Glomerular endothelial cell (primary cell): ENCODE measurements at regions not wholly inside any gene's neighbourhood (a gene's known extent, or its start where the extent isn't known, plus 50 kb on each side); places are given as distances from the start of the nearest gene placed in this dataset.
"Not testable (repeated sequence)": the region's sequence is repeated elsewhere in the genome, so short reads cannot be mapped to it uniquely, and the experiment has no call there.

Experiments
- DNase-seq: peaks from one replicate; pipeline ENCODE4 v3.0.0-alpha.2; 2011; ENCODE audit warnings: low read depth, low spot score; ENCODE audit errors: extremely low read depth

DNA sequence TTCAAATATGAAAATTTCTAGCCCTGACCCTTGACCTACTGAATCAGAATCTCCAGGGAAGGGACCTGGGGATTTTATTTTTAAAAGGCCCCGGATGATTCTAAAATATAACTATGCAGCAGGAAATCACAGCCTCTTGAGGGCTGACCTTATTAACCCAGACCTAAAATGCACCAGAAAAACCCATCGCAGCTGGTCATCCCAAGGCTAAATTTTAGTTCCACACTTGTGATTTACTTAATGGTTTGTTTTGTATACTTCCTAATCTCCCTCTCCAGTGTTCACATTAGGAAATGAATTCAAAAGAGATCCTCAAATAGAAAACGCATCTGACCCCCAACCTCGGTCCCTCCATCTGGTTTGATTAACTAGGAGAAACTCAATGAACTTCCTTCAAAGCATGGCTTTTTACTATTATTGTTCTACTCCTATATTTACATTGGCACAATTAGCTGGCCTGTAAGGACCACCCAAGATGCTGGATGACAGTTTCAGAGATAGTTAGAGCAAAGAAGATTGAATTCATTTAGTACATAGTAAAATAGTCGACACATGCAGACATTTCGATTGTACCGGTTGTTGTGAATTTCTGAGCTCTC is 147.8 kb upstream of the MED14 start:
- no peak for DNase-seq

DNA sequence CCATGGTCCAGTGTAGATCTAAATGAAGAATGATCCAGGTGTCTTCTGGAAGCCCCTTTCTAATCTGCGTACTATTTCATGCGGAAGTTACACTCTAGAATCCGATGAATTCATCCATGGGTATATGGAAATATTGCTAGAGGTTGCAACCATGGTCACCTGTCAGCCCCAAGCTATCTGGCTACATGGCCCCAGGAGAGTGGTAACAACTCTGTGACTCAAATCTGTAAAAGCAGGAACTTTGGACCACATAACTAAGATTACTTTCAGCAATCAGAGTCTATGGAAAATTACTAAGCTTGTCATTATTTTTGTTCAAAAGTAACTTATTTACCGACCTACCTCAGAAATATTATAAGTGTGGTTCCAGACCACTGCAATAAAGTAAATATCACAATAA is 150.6 kb upstream of the MED14 start:
- DNase-seq, result no peak

DNA sequence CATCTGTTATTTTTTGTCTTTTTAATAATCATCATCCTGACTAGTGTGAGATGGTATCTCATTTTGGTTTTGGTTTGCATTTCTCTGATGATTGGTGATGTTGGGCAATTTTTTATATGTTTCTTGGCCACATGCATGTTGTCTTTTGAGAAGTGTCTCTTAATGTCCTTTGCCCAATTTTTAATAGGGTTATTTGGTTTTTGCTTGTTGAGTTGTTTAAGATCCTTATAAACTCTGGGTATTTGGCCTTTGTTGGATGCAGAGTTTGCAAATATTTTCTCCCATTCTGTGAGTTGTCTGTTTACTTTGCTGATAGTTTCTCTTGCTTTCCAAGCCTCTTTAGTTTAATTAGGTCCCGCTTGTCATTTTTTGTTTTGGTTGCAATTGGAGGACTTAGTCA is 152.1 kb upstream of the MED14 start:
- DNase-seq, result no peak

DNA sequence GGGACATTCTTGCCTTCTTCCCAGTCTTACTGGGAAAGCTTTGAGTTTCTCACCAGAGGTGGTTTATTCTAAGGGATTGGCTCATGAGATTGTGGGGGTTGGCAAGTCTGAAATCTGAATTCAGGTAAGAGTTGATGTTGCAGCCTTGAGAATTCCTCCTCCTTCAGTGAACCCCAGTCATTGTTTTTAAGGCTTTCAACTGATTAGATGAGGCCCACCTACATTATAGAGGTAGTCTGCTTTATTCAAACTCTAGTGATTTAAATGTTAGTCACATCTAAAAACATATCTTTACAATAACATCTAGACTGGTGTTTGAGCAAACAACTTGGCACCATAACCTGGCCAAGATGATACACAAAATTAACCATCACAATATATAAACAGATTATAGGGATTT is 156.5 kb upstream of the MED14 start:
- no peak for DNase-seq

DNA sequence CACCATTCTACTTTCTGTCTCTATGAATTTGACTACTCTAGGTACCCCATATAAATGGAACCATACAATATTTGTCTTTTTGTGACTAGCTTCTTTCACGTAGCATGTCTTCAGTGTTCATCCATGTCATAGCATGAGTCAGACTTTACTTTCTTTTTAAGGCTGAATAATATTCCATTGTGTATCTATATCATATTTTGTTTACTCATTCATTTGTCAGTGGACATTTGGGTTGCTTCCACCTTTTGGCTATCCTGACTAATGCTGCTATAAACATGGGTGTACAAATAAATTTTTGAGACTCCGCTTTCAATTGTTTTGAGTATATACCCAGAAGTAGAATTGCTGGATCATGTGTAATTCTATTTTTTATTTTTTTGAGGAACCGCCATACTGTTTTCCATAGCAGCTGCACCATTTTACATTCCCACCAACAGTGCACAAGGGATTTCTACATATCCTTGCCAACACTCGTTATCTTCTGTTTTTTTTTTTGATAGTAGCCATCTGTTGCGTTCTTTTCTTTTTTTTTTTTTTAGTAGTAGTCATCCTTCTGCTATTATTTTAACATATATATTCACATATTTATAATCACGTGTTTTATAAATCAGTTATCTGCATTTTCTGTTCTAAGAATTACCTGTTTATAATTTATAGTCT is 158.0 kb upstream of the MED14 start:
- no peak for DNase-seq

DNA sequence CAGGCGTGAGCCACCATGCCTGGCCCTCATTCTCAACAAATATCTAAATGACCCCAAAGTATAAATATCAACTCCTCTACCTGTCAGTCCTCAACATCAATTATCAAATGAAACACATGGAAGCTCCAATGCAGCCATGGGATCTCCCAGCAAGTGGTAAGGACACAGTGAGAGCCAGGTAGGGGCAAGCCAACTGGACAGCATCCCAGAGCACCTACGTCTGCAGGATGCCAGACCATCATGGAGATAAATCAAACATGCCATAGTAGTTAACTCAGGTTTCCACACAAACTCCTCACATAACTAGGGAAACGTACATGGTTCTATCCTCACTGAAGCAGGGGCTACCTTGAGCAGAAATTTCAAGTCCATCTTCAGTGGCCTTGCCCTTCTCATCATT is 159.9 kb upstream of the MED14 start:
- DNase-seq, result no peak

DNA sequence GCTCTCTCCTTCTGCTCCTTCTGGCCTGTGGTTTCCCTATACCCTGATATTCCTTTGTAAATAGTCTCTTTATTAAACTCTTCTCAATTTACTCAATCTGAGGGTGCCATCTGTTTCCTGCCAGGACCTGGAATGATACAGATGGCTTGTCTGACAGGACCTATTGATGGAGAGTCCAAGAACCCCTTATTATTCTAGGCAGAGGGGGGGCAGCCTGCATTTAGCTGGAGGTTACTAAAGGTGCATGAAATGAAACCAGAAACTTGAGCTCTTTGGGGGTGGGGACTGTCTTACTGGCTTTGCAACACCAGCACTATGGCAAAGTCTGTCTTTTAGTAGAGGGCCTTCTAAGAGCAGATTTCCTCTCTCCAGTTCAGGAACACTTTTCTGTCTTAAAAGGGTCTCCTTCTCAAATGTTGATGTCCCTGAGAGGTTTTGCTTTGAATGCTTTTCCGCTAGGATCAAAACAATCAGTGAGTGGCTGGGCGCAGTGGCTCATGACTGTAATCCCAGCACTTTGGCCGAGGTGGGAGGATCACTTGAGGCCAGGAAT is 162.5 kb upstream of the MED14 start:
- DNase-seq, result no peak

- DNase-seq, result not testable (repeated sequence)
Observed at GRCh38 chrX:40904739-40905138, 169.4 kb upstream of the MED14 start.

GRCh38 chrX:40908026-40908425 is 172.7 kb upstream of the MED14 start:
- no peak for DNase-seq

DNA sequence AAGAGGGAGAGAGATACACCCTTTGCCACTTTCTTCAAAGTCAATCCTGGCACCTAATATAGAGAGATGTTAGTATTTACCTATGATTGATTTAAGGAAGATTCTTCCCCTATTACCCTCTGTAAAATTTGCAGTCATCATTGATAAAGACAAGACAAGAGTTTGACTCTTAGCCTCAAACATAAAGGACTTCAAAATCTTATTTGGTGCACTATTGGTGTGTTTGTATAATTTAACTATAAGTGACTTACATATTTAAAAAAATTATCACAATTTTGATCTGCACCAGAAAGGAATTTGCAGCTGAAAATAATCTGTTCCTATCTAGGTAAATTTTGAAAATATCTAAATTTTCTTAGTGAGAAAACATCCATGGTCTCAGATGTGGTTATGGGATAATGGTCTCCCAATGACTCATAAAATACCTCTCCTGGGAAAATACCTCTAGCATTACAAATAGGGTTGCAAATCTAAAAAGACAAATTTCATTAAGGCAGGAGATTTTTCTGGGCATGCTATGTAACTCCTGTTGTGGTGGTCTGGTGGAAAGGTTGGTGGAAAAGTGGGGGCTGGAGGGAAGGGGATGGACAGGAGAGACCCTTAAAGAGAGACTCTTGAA is 173.6 kb upstream of the MED14 start:
- no peak for DNase-seq

GRCh38 chrX:40912166-40912565 is 173.1 kb upstream of the USP9X start:
- no peak for DNase-seq

DNA sequence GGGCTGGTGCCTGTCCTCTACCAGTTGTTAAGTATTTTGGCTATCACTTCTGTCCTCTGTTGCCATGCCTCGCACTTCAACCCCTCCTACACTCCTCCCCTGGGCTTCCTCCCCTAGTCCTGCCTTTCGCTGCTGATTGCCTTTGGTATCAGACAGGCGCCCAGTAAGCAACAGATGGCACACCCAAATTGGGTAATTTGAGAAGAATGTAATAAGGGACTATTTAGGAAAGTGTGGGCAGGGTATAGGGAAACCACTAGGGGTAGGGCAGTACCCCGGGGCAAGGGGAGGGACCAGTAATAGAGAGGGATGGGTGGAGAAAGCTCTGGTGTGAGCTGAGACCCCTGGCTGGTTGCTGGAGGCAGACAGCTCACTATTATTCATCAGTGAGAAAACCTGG is 172.7 kb upstream of the USP9X start:
- no peak for DNase-seq

DNA sequence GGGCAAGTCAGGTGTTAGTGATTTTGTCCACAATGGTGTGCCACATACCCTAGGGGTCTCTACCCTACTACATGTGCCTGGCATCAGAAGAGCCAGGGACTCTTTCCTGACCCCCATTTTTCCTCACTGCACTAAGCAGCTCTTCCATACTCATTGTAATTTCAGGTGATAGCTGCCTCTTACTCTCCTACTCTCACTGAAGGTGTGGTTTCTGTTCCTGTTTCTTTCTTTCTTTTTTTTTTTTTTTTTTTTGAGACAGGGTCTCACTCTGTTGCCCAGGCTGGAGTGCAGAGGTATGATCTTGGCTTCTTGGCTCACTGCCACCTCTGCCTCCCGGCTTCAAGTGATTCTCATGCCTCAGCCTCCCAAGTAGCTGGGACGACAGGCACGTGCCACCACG is 164.9 kb upstream of the USP9X start:
- DNase-seq, result no peak

DNA sequence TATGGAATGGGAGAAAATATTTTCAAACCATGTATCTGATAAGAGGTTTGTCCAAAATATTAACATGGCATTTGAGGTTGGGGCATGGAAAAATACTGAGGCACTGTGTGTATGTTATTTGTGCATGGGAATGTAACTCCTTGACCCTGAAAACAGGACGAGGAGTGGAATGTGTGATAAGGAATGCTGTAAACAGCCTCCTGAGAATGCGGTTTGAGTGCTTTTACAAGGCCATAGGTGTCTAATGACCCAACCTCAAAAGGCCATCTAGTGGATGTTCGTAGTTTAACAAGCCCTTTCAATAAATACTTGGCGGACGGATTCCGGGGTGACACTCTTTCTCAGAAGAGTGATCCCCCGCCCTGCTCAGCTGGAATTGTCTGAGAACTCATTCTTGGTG is 162.9 kb upstream of the USP9X start:
- peak; percentile 70 for DNase-seq

DNA sequence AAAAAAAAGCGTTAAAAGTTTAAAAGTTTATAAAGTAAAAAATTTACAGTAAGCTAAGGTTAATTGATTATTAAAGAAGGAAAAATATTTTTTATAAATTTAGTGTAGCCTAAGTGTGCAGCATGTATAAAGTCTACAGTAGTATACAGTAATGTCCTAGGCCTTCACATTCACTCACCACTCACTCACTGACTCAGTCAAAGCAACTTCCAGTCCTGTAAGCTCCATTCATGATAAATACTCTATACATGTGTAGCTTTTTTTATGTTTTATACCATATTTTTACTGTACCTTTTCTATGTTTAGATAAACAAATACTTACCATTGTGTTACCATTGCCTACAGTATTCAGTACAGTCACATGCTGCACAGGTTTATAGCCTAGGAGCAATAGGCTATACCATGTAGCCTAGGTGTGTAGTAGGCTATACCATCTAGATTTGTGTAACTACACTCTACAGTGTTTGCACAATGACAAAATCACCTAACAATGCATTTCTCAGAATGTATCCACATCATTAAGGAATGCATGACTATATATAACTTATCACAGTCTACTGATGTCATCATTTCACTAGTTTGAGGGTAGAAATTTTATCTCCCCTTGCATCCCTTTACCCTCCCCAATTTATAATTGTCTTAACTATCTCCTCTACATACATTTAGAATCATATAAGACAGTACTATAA is 158.4 kb upstream of the USP9X start:
- DNase-seq, result not testable (repeated sequence)

DNA sequence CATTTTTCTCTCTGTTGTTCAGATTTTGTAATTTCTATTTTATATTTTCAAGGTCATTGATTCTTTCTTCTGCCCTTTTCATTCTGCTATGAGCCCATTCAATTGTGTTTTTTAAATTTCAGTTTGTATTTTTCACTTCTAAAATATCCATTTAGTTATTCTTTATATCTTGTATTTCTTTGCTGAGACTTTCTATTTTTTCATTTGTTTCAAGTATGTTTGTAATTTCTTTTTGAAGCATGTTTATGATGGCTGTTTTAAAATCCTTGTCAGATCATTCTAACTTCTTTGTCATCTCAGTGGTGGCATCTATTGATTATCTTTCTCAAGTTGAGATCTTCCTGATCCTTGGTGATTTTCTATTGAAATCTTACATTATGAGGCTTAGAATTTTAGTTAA is 157.2 kb upstream of the USP9X start:
- no peak for DNase-seq

DNA sequence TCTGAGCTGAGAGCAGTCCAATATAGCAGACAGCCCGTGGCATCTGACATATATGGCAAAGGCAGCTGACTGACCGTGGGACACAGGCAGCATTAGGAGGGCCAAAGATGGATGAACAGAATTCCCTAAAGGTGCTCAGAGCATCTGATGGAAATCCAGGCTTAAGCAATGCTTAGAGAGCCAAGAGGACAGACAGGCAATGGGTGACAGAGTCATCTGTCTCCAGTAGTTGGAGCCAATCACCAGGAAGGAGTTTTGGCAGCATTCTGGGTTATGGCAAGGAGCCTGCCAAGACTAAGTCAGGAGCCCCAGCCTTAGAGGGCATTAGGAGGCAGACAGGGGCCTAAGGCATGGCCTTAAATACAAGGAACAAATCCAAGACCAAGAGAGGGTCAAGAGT is 153.3 kb upstream of the USP9X start:
- DNase-seq, result no peak

- DNase-seq, result no peak
Observed at GRCh38 chrX:40933132-40933705, 152.0 kb upstream of the USP9X start.

DNA sequence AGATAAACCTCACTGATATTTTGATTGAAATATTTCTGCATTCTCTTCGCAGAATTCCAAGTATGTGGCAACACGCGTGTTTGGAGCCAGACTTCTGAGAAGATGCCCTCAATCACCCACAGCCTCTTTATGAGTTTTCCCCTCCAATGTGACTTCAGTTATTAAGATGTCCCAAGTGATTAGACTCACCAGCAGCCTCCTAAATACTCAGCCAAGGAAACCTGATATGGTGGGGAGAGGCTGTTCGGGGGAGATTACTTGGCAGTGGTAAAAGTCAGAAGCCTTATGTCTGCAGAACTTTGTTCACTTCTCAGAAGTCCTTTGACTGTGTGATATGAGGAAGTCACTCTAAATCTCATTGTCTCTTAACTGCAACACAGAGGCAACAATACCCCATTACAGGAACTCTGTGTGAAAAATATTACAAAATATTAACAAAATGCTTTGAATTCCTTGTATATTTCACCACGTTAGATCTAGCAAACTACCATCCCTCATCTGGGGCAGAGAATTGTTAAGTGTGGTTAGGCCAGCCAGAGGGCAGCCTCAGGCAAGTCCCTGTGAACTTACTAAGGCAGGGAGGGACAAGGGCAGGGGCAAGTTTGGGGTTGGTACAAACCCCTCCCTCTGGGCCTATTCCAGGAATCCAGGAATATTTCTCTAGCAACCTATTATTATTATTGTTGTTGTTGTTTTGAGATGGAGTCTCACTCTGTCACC is 151.4 kb upstream of the USP9X start:
- no peak for DNase-seq

DNA sequence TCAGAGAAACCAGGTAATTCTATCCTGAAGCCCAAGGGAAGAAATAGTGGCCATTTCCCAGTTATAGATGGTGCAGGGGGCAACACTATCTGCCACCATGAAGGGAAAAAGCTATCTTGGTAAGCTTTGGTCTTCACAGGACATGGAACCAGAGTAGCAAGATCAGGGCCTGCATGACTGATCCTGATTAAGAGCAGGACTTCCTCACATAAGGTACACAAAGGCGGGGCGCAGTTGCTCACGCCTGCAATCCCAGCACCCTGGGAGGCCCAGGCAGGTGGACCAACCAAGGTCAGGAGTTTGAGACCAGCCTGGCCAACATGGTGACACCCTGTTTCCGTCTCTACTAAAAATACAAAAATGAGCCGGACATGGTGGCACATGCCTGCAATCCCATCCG is 148.4 kb upstream of the USP9X start:
- no peak for DNase-seq

DNA sequence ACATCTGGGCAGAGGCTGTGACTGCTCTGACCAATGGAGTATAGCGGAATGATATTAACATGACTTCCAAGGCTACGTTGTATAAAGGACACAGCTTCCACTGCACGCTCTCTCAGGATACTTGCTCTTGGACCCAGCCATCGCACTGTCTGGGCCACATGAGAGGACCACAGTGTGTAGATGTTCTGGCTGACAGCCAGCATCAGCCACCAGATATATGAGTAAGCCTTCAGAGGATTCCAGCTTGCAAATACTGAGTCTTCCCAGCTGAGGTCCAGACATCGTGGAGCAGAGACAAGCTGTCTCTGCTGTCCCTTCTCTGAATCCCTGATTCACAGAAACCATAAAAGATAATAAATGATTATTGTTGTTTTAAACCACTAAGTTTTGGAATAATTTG is 146.8 kb upstream of the USP9X start:
- DNase-seq, result no peak
